ENCODE measurements at regions not wholly inside any gene's neighbourhood (a gene's known extent, or its start where the extent isn't known, plus 50 kb on each side); places are given as distances from the start of the nearest gene placed in this dataset.

GRCh38 chr3:163684651-163685050 is 1393.6 kb downstream of the SI start:
- TF ChIP-seq CTCF (IDR thresholded peaks at IDR 0.05) (no peak), POLR2A (IDR thresholded peaks at IDR 0.05) (no peak)
